RWPE1 (cell line): ENCODE measurements at regions not wholly inside any gene's neighbourhood (a gene's known extent, or its start where the extent isn't known, plus 50 kb on each side); places are given as distances from the start of the nearest gene placed in this dataset.

Experiments
- CTCF ChIA-PET: fragments of 350-600 bp; sonication (Branson Sonifier 250); formaldehyde crosslinking; extraction: SDS; loops from one replicate; lab custom pipeline; 2021; lab: Yijun Ruan, JAX
- POLR2A ChIA-PET: fragments of 400-600 bp; formaldehyde crosslinking; extraction: SDS; loops from one replicate; lab custom pipeline; 2020; ENCODE audit warnings: antibody characterized with exemption; ENCODE audit not compliant: low non-redundant PET; lab: Yijun Ruan, JAX
- DNase-seq: peaks from one replicate; pipeline ENCODE4 v3.0.0; 2012; ENCODE audit warnings: low spot score
- H3K27ac ChIP-seq: fragments of 450-650 bp; 2 replicates; pipeline ENCODE4 v1.5.1; 2017
- CTCF ChIP-seq: fragments of 450-650 bp; conservative IDR thresholded peaks from 2 replicates; pipeline ENCODE4 v1.5.1; 2017; ENCODE audit warnings: low read depth, mild to moderate bottlenecking

GRCh38 chr21:16589006-16589898, 859.5 kb downstream of the USP25 start:
- ChIA-PET CTCF (interaction anchor here (0.6 kb wide), 1 partner anchor 394 kb away, joined by 3 read pairs; no protein-coding TSS in a partner anchor), POLR2A (no interaction called here)
- H3K27ac ChIP-seq: no peak overlapping the region
- no peak for TF ChIP-seq CTCF
- no peak for DNase-seq

DNA sequence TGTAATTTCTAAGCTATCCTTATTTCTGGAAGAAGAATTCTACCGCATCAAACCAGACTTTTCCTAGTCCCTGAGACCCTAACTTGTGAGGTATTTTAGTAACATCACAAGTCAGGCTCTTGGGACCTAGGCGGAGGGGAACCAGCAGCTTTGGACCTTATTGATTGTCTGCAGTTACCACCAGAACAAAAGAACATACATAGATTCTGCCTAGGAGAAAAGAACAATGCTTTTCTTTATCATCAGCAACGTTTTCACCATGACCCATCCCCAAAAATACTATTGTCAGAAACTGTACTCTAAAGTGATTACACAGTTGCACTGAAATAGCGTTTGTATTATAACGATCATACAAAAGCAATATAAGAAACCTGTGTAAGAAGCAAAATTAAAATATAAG, 860.4 kb downstream of the USP25 start:
- no peak for DNase-seq
- H3K27ac ChIP-seq: no peak overlapping the region
- ChIA-PET CTCF (no interaction called here), POLR2A (no interaction called here)
- no peak for TF ChIP-seq CTCF

DNA sequence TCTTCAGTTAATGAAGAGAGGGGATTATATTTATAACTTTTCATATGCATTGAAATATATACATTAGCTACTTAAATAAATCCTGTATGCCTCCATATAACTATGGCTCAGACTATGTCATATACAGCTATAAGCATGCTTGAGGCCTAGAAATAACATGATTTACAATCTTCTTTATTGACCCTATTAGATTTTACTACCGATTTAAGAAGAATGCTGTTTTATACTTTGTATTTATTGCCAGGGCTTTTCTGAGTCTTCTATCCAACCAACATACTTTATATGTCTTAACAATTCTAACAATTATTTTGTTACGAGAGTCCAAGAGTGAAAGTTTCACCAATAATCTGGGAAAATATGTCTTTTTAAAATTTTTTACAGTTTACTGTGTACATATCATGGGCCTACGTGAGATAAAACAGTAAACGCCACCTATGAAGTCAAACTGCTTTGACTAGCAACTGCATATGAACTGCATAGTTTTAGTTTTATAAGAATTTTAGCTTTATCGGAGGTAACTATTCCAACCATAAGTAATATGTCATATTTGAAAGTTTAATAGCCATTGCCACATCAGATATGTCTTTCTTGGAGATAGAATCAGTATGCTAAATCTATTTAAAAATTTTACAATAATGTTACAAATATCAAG, 861.0 kb downstream of the USP25 start:
- H3K27ac ChIP-seq: no peak overlapping the region
- TF ChIP-seq CTCF: no peak
- ChIA-PET POLR2A (no interaction called here), CTCF (no interaction called here)
- DNase-seq: no peak

DNA sequence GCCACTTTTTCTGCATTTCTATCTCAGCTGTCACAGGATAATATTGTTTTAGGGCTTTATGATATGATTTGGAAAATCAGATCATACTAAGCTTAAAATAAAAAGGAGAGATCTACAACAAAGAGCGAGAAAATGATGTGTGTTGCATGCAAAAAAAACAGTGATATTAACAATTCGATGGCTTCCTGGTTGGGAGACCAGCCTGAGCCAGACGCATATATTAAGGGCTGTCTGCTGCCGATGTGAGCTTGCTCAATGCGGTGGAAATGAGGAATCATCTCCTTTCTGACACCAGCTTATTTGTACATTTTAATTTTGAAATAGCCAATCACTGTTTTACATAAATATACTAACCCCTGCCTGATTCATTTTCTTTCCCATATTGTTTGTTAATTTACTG, 862.6 kb downstream of the USP25 start:
- CTCF ChIA-PET: interaction anchor here (0.7 kb wide), 1 partner anchor 244 kb away, joined by 3 read pairs; no protein-coding TSS in a partner anchor

DNA sequence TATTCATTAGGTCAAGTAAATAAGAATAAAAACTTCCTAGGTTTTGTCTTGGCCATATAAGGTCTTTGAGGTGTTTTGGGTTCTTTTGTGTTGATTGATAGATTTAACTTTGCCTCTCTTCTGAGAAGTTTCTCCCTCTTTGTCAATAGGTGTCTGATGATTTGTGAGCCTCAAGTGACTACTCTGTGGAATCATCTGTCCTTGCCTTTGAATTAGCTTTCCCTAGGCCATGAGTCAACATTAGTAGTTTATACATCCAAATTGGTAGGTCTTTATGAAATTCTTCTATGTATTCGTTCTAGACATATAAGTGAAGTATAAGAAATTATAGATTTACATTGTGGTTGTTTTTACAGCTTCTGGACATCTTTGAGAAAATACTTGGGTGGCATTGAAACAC, 864.4 kb downstream of the USP25 start:
- CTCF ChIA-PET: interaction anchor here (0.7 kb wide), 1 partner anchor 43 kb away, joined by 3 read pairs; no protein-coding TSS in a partner anchor
- H3K27ac ChIP-seq: no peak overlapping the region
- no peak for DNase-seq
- POLR2A ChIA-PET: no interaction called here
- no peak for TF ChIP-seq CTCF

More for the DNA sequence above, 862.6 kb downstream of the USP25 start:
- no peak for DNase-seq
- POLR2A ChIA-PET: no interaction called here
- H3K27ac ChIP-seq: no peak overlapping the region
- TF ChIP-seq CTCF: no peak

DNA sequence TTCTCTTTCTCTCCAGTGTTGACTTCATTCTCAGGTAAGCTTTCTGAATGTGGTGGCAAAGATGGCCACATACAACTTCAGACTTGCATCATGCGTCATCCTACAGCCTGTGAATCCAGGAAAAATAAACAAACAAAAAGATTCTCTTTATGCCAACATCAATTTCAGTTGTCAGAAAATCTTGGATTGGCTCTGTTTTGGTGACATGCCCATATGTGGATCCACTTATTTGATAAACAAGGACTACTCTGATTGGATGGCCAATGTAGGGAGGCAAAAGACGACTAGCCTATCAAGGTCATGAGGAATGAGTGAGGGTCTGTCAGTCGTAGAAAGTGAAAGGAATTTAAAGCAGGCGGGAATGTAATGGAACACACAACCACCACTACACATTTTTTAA, 866.6 kb downstream of the USP25 start:
- DNase-seq: no peak
- POLR2A ChIA-PET: no interaction called here
- no peak for TF ChIP-seq CTCF
- H3K27ac ChIP-seq: no peak overlapping the region
- CTCF ChIA-PET: no interaction called here
